RWPE1 (cell line): ENCODE measurements at regions not wholly inside any gene's neighbourhood (a gene's known extent, or its start where the extent isn't known, plus 50 kb on each side); places are given as distances from the start of the nearest gene placed in this dataset.
"Not testable (repeated sequence)": the region's sequence is repeated elsewhere in the genome, so short reads cannot be mapped to it uniquely, and the experiment has no call there.

ENCODE experiments used
- CTCF ChIA-PET: fragments of 350-600 bp; sonication (Branson Sonifier 250); formaldehyde crosslinking; extraction: SDS; loops from one replicate; lab custom pipeline; 2021; lab: Yijun Ruan, JAX
- POLR2A ChIA-PET: fragments of 400-600 bp; formaldehyde crosslinking; extraction: SDS; loops from one replicate; lab custom pipeline; 2020; ENCODE audit warnings: antibody characterized with exemption; ENCODE audit not compliant: low non-redundant PET; lab: Yijun Ruan, JAX
- DNase-seq: peaks from one replicate; pipeline ENCODE4 v3.0.0; 2012; ENCODE audit warnings: low spot score
- H3K27ac ChIP-seq: fragments of 450-650 bp; 2 replicates; pipeline ENCODE4 v1.5.1; 2017
- CTCF ChIP-seq: fragments of 450-650 bp; conservative IDR thresholded peaks from 2 replicates; pipeline ENCODE4 v1.5.1; 2017; ENCODE audit warnings: low read depth, mild to moderate bottlenecking

GRCh38 chr4:27123769-27124124, 263.1 kb downstream of the STIM2 start:
- TF ChIP-seq CTCF, result no peak
- ChIA-PET POLR2A (no interaction called here), CTCF (no interaction called here)
- DNase-seq, result no peak
- H3K27ac ChIP-seq, result no peak overlapping the region

- CTCF ChIA-PET, result interaction anchor here (0.6 kb wide), 1 partner anchor 93 kb away, joined by 4 read pairs; no protein-coding TSS in a partner anchor
- H3K27ac ChIP-seq, POLR2A ChIA-PET, DNase-seq: not testable (repeated sequence)
These were observed 266.3 kb downstream of the STIM2 start for GRCh38 chr4:27126895-27127294.

- POLR2A ChIA-PET, result no interaction called here
- no peak overlapping the region for H3K27ac ChIP-seq
- TF ChIP-seq CTCF, result no peak
- no peak for DNase-seq
- CTCF ChIA-PET, result no interaction called here
These were observed 267.8 kb downstream of the STIM2 start for GRCh38 chr4:27128443-27128842.

- POLR2A ChIA-PET, result no interaction called here
- no peak for DNase-seq
- CTCF ChIA-PET, result no interaction called here
- H3K27ac ChIP-seq, result no peak overlapping the region
- TF ChIP-seq CTCF, result no peak
These were observed 269.3 kb downstream of the STIM2 start for GRCh38 chr4:27129871-27130366.

- ChIA-PET CTCF (no interaction called here), POLR2A (no interaction called here)
- TF ChIP-seq CTCF, result no peak
- H3K27ac ChIP-seq, result no peak overlapping the region
- DNase-seq, result no peak
These were observed 271.9 kb downstream of the STIM2 start for GRCh38 chr4:27132497-27132896.

- H3K27ac ChIP-seq, result no peak overlapping the region
- no peak for TF ChIP-seq CTCF
- CTCF ChIA-PET, result no interaction called here
- POLR2A ChIA-PET, result no interaction called here
- DNase-seq, result no peak
These were observed 279.8 kb downstream of the STIM2 start for GRCh38 chr4:27140486-27140885.

- TF ChIP-seq CTCF, result no peak
- no peak for DNase-seq
- POLR2A ChIA-PET, result no interaction called here
- no peak overlapping the region for H3K27ac ChIP-seq
- CTCF ChIA-PET, result no interaction called here
These were observed 280.9 kb downstream of the STIM2 start for GRCh38 chr4:27141530-27141929.
